ENCODE measurements at regions not wholly inside any gene's neighbourhood (a gene's known extent, or its start where the extent isn't known, plus 50 kb on each side); places are given as distances from the start of the nearest gene placed in this dataset.

DNA sequence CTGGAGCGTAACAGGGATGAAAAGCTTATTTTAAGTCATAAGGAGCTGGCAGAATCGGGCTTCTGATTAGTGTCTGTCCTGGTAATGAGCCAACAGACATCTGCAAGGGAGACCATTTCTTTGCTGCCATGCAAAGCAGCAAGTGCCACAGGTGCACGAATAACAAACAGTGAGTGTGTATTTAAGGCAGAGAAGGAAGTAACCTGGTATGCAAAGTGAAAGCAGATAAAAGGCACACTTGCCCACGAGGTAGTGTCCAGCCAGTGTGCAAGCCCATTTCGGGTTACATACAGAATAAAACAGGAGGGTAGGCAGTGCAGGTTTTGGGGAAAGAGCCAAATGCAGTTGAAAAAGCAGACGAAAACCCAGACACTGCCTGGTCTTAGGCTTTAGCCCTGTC is 1153.7 kb downstream of the SI start:
- DNase-seq: no peak

DNA sequence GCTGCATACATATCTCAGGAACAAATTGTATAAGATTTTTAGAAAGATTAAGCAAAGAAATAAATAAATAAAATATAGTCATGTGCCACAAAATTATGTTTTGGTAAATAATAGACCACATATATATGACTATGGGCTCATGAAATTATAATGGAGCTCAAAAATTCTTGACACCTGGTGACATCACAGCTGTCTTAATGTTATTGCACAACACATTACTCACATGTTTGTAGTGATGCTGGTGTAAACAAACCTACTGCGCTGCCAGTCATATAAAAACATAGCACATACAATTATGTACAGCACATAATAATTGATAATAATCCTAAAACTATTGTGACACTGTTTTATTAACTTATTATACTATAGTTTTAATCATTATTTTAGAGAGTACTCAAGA is 1159.1 kb downstream of the SI start:
- DNase-seq: no peak

DNA sequence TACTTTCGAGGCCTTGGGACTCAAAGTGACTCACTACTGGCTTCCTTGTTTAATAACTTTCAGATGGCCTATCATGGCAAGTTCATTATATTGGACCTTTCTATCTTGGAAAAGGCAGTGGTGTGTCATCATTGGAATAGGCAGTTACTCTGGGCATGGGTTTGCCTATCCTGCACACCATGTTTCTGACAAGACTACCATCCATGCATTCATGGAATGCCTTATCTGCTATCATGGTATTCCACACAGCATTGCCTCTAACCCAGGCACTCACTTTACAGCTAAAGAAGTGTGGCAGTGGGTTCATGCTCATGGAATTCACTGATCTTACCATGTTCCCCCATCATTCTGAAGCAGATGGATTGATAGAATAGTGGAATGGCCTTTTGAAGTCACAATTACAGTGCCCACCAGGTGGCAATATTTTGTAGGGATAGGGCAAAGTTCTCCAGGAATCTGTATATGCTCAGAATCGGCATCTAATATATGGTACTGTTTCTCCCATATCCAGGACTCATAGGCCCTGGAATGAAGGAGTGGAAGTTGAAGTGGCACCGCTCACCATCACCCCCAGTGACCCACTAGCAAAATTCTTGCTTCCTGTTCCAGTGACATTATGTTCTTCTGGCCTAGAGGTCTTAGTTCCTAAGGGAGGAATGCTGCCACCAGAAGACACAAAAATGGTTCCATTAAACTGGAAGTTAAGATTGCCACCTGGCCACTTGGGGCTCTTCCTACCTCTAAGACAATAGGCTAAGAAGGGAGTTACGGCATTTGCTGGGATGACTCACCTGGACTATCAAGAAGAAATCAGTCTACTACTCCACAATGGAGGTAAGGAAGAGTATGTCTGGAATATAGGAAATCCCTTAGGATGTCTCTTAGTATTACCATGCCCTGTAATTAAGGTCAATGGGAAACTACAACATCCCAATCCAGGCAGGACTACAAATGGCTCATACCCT is 1161.4 kb downstream of the SI start:
- peak; percentile 69 for DNase-seq

DNA sequence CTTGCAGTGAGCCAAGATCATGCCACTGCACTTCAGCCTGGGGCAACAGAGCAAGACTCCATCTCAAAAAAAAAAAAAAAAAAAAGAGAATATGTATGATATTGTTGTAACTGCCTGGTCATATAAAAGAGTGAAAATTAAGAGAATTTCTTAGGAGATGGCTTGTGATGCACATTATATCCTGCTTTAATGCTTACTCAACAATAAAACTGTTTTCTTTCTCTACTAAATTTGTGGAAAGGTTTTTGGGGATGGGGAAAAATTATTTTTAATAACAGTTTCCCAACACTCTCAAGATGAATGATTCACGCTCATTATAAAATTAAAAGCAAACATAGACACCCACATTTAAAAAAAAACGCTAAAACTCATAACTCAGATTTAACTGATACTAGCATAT is 1163.0 kb downstream of the SI start:
- no peak for DNase-seq

DNA sequence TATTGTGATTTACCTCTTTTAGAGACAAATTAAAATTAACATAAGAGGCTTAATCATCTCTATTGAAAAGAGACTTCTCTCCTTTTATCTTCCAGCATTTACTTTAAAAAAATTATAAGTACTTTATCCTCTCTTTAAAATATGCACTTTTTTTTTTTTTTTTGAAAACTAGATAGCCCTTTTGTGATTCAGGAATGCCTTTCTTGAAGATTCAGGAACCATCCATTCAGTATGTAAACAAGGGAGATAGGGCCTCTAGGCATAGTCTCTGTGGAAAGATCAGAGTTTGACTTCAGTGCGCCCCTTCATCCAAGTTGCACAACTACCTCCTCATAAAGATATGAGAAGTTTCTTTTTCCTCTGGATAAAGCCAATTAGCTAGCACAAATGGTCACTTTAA is 1163.7 kb downstream of the SI start:
- no peak for DNase-seq

DNA sequence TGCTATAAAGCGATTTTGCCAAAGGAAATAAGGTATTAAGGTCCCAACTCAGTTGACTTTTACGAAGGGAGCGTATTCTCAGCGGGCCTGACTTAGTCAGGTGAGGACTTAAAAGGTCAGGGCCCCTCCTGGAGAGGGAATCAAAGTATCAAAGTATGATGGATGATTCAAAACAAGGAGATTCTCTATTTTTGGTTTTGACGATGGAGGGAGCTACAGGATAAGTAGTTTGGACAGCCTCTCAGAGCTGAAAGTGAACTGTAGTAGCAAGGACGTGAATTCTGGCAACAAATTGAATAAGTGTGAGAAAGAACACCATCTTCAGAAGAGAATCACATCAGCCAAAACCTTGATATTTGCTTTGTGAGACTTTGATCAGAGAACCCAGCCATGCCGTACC is 1186.5 kb downstream of the SI start:
- no peak for DNase-seq

DNA sequence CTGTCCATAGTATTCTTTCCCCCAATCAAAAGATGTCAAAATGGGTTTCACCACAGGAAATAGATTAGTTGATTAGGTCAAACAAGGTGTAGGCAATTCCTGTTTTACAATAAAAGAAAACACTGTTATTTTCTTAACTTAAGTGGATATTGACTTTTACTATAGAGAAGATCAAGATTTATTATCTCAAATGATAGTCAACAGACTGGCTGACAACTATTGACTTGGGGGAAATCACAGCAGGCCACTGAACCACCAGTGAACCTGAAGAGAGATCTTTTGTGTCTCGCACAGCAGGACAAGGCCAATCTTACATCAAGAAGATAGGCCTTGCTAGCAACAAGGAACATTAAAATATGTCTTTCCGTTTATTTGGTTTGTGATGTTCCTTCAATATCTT is 1187.6 kb downstream of the SI start:
- no peak for DNase-seq

DNA sequence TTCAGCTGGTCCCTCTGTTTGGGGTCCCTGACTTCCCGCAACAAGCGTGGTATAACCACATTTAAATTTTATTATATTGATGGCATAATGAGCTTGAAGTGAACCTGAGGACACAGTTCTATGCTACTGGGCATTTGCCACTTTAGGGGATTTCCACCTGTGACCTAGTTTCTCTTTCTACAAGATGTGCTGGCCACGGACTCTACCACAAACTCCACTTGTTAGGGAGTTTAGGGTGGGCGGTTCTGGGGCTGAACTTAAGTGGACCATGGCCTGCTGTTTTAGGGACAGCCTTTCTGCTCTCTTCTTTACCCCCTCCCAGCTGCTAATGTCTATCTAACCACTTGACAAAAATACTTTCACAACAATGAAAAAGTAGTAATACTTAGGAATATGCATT is 1199.1 kb downstream of the SI start:
- DNase-seq: no peak

DNA sequence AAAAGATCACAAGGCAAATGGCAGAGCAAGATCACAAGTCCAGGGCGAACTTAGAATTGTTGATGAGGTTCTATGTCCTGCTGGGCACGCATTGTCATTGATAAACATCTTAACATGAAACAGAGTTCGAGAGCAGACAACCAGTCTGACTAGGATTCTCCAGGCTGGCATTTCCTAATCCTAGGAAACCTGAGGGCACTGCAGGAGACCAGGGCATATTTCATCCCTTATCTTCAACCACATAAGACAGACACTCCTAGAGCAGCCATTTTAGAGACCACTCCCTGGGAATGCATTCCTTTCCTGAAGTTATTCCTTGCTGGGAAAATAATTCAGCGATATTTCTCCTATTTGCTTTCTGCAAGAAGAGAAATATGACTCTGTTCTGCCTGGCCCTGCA is 1199.9 kb downstream of the SI start:
- peak; percentile 18 for DNase-seq

DNA sequence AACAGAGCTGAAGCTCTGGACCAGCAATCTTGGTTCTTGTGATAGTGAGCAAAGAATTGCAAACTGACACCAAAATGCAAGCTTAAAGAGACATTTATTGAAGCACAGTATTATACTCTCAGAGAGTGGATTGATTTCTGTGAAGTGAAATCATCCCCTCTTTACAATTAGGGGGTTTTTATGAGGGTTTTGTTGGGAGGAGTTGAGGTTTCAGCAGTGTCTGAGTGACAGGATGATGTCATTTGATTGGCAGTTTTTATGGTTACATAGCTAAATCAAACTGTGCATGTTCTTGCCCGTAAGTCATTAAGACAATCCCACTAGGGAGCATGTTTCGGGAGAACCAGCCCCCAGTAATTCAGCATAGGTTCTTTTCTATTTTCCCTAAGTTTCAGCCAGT is 1200.5 kb downstream of the SI start:
- DNase-seq: no peak

DNA sequence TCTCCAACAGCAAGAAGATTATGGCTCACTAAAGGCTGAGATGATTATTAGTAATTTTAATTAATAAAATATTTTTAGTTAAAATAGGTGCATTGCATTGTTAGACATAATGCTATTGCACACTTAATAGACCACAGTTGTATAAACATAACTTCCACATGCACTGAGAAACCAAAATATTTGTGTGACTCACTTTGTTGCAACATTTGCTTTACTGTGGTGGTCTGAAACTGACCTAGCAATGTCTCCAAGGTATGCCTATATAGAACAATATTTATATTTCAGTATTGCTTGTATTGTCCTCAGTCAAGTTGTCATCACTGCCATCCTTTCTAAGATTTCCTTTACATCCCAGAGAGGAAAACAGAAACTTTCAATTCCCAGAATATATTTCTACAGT is 1215.2 kb downstream of the SI start:
- DNase-seq: no peak

DNA sequence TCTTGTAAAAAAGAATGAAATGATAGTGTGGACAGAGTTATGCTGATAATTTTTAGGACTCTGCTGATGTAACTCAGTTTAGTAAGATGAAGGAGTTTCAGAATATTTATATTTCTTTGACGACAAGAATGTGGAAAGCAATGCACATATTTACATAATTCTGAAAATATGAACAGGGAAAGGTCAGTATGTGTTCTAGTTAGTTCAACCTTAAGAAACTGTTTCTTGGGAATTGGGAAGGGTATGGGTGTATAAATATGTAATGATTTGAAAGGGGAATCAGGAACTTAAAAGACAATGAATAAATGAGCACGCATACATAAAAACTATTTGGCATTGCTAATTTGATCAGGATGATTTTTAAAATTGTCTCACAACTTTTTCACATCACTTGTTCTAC is 1226.1 kb downstream of the SI start:
- DNase-seq: no peak

DNA sequence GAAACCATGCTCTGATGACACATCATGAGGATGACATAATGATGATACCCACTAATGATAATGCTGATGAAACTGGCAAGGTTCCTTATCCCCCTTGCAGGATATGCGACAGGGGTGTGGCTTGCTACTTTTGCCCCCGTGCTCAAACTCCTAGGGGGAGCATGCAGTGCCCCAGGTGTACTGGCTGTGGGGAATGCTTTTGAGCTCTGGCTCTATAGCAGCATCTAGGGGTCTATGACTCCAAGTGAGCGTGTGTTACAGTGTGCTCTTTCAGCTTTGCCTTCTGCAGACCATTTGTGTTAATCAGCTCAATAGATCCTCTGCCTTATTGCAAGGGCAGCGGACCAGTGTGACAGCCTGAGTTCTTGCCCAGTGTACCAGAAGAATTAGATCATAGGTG is 1239.5 kb downstream of the SI start:
- peak; percentile 13 for DNase-seq

DNA sequence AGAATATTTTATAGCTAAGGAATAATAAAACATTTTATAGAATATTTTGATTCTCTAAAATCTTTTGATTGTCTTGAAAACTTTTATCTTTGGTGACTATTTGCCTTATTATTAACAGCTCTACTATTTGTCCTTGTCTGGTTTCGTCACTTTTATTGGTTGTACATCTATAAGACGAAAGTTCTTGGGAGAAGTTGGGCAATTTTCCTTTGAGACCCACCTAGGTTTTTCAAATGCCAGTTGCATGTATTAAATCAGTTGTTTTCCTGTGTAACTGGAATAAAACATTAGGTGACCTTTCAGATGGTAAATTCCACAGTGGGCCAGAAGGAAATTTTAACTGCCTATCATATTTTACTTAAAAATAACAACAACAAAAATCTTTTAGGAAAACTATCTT is 1245.7 kb downstream of the SI start:
- DNase-seq: no peak

DNA sequence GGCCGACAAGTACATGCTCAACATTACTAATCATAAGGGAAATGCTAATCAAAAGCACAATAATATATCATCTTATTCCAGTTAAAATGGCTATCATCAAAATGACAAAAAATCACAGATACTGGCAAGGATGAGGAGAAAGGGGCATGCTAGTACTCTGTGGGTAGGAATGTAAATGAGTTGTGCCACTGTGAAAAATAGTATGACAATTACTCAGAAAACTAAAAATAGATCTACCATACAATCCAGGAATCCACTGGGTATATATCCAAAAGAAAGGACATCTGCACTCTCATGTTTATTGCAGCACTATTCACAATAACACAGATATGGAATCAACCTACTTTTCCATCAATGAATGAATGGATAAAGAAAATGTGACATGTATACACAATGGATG is 1256.5 kb downstream of the SI start:
- no peak for DNase-seq

DNA sequence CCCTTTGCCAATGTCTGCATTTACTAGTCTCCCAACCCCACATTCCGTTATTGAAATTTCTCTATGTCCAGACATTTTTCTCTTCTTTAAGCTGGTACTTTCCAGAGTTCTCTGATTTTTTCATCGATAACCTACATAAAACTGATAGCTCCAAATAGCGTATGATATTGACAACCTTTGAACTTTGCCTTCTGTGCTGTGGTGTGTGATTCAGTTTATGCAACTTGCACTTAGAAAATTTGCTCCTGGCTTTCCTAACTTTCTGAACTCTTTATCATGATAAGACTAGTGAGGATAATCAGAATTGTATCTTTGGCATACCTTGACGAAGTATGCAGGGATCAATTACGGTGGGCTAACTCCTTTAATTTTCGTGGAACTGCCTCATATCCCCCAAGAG is 1261.3 kb downstream of the SI start:
- DNase-seq: no peak

DNA sequence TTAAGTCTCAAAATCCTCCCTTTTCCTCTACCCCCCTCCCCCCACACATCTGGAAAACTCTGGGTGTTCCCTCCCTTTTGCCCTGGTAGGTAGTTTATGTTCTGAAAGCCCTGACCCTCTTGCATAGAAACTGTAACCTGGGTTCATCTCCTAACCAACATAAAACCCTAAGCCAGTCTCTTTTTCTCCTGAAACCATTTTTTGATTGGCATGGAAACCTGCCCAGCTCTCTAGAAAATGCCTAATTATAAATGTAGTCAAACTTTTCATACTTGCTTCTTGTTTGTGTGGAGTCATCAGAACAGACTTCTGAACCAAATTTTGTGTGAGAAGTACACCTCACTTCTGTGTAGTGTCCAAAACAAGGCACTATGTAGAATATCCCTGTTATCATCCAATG is 1264.4 kb downstream of the SI start:
- DNase-seq: no peak

DNA sequence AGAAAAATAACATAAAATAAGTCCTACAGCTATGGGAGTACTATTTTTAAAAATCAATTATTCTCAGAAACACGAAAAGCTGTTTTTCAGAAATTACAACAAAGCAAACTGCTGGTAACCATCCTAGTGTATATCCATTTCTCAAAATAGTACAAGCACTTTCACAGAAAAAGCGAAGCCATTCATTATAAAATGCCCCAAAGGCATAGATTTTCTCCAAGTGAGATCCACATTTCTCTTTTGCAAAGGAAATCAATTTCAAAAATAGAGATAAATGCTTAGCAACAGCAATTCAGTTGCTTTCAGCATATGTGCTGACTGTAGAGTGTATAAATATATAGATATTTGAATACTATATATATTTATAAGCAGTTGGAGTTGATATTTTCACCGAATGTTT is 1266.3 kb downstream of the SI start:
- DNase-seq: no peak

DNA sequence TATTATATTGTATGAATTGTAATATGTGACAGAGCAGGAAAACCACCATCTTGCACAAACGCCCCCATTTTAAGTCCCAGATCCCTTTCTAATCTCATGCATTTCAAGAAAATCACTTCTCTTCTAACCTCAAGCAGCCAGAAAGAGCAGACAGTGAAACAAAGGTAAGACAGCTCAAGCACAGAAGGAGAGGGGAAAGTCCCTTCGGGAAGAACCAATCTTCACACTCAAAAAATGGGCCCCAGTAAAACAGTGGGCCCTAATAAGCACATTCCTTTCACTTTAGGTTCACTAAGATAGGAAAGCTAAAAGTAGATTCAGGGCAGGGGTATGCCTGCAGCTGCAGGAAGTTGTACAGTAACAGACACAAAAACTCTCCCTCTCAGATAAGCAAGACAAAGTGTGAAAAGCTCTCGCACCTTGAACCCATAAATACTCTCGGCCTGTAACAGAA is 1268.7 kb downstream of the SI start:
- DNase-seq: no peak

DNA sequence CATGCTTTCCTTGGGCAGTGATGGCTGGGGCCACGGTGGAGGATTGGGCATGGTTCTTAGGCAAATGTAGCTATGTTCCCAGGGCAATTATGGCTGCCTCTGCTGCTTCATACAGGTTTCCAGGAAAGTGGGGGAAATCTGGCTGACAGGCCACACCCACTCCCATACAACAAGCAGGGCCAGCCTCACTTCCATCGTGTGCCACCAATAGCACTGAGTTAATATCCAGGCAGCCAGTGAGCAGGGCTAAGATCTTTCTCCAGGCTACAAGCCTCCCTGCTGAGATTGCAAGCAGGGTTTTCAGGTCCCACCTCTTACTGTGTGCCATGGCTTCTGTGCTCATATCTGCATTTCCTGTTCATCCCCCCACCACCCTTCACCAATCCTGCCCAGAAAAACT is 1291.9 kb downstream of the SI start:
- DNase-seq: no peak

DNA sequence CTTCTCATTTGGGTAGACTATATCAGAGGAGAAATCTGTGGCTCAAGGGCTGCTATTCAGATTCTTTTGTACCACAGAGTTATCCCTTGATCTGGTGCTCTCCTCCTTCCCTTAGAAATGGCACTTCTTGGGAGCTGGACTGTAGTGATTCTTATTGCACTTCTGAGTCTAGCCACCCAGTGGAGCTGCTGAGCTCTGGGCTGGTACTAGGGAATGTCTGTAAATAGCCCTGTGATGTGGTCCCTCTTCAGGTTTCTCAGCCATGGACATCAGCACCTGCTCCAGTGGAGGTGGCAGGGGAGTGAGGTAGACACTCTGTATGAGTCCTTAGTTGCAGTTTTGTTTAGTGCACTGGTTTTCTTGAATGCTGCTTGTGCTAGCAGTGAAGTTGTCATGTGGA is 1292.6 kb downstream of the SI start:
- DNase-seq: peak; percentile 52

DNA sequence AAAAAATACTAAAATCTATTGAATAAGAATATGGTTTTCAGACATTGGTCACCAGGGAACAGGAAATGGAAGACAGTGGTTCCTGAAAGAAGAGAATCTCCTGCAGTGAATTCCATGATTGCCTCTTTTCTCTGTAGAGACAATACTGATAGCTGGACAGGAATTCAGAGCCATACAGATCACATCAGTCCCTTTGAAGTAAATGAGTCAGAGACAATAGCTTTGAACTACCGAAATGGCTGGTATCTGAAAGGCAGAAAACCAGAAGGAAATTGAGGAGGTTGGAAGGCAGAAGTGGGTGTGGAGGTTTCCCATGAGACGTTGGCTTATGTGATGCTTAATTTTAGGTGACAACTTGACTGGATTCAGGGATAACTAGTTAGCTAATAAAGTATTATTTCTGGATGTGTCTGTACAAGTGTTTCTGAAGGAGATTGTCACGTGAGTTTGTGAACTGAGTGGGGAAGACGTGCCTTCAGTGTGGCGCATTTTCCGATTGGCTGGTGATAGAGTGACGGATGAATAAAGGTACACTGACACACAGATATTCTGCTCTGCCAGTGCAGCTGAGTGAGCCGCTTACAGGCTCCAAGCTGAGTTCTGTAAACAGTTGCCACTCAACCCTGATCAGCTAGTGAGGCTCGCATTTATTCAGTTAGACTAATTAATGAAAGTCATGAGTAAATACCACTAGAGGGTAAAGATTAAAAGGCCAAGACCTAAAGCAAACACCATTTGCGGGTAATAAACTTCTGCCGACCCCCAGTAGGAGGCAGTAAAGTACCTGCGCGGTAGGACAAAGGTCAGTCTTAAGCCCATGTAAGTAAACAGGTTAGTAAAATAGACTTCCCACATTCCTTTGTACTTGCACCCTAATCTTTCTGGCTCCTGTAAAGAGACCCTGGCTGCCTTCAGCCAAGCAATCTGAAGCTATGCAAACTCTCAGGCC is 1298.6 kb downstream of the SI start:
- DNase-seq: peak; percentile 8

DNA sequence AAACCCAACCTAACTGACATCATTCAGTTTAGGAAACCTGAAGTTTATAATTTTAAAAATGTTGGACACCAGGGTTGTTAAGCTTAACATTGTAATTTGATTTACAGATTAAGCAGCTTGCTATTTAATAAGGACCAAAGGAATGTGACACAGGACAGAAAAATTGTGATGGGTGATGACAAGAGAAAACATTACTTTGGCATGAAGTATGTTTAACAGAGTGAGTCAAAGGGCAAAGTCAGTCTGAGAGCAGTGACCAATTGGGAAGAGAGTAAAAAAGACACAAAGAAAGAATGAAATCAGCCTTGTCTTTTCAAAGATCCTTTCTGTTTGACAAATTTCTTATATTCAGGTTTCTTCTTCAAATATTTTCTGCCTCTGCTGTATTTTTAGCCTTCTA is 1301.6 kb downstream of the SI start:
- no peak for DNase-seq

DNA sequence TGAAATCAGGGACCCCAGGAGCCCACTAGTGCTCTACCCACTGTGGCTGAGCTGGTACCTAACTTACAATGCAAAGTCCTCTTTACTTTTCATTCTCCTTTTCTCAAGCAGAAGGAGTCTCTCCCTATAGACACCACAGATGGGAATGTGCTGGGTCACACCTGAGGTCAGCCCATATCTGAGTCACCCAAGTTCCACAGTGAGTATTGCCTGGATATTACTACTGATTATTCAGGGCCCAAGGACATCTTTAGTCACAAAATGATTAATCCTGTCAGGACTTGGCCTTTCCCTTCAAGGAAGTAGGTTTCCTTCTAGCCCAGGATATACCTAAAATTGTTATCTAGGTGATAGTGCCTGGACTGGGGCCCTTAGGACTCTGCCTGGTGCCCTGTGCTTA is 1305.2 kb downstream of the SI start:
- no peak for DNase-seq

All from NCI-H82 (cell line).